Adipocyte (in vitro differentiated cells): ENCODE measurements at regions not wholly inside any gene's neighbourhood (a gene's known extent, or its start where the extent isn't known, plus 50 kb on each side); places are given as distances from the start of the nearest gene placed in this dataset.

Source experiments
- DNase-seq: peaks from one replicate; pipeline ENCODE4 v3.0.0-alpha.2; 2015; ENCODE audit warnings: low read depth
- H3K27me3 ChIP-seq: replicated peaks from 2 replicates; pipeline ENCODE4 v1.7.0; 2013; ENCODE audit warnings: mild to moderate bottlenecking, low read length, moderate library complexity; ENCODE audit not compliant: control insufficient read depth, insufficient read depth
- H3K36me3 ChIP-seq: 2 replicates; pipeline ENCODE4 v1.7.0; 2013; ENCODE audit warnings: low read length, mild to moderate bottlenecking, moderate library complexity; ENCODE audit not compliant: control insufficient read depth, insufficient read depth, severe bottlenecking
- H3K4me1 ChIP-seq: 2 replicates; pipeline ENCODE4 v1.7.0; 2013; ENCODE audit warnings: mild to moderate bottlenecking, low read length, moderate library complexity; ENCODE audit not compliant: control insufficient read depth, insufficient read depth
- H3K4me3 ChIP-seq: 2 replicates; pipeline ENCODE4 v1.7.0; 2013; ENCODE audit warnings: mild to moderate bottlenecking, low read length, moderate library complexity
- H3K9ac ChIP-seq: 2 replicates; pipeline ENCODE4 v1.7.0; 2013; ENCODE audit warnings: mild to moderate bottlenecking, low read length, moderate library complexity
- H3K9me3 ChIP-seq: 2 replicates; pipeline ENCODE4 v1.7.0; 2013; ENCODE audit warnings: mild to moderate bottlenecking, low read length, moderate library complexity; ENCODE audit not compliant: control insufficient read depth

GRCh38 chr4:20353646-20354045 lies 101.9 kb downstream of the SLIT2 start:
- no peaks in the 10 kb centered on the region for H3K9me3 ChIP-seq
- no peaks in the 10 kb centered on the region for H3K4me1 ChIP-seq
- H3K27me3 ChIP-seq, result no peaks in the 10 kb centered on the region
- DNase-seq, result peak; percentile 28
- H3K36me3 ChIP-seq, result no peaks in the 10 kb centered on the region
- no peak overlapping the region for H3K4me3 ChIP-seq
- H3K9ac ChIP-seq, result no peak overlapping the region

GRCh38 chr4:20354120-20354519 lies 102.4 kb downstream of the SLIT2 start:
- Histone ChIP-seq H3K36me3 (no peaks in the 10 kb centered on the region), H3K9ac (no peak overlapping the region), H3K4me3 (no peak overlapping the region), H3K4me1 (no peaks in the 10 kb centered on the region), H3K27me3 (no peaks in the 10 kb centered on the region), H3K9me3 (no peaks in the 10 kb centered on the region)
- DNase-seq, result no peak

GRCh38 chr4:20356565-20356964 lies 104.9 kb downstream of the SLIT2 start:
- Histone ChIP-seq H3K4me1 (no peaks in the 10 kb centered on the region), H3K36me3 (no peaks in the 10 kb centered on the region), H3K9me3 (no peaks in the 10 kb centered on the region), H3K9ac (no peak overlapping the region), H3K27me3 (no peaks in the 10 kb centered on the region), H3K4me3 (no peak overlapping the region)
- DNase-seq, result no peak

GRCh38 chr4:20358110-20358509 lies 106.4 kb downstream of the SLIT2 start:
- Histone ChIP-seq H3K4me1 (no peaks in the 10 kb centered on the region), H3K4me3 (no peak overlapping the region), H3K36me3 (no peaks in the 10 kb centered on the region), H3K27me3 (no peaks in the 10 kb centered on the region), H3K9me3 (no peaks in the 10 kb centered on the region), H3K9ac (no peak overlapping the region)
- no peak for DNase-seq

- no peaks in the 10 kb centered on the region for H3K9me3 ChIP-seq
- no peak overlapping the region for H3K4me3 ChIP-seq
- no peaks in the 10 kb centered on the region for H3K36me3 ChIP-seq
- DNase-seq, result no peak
- H3K4me1 ChIP-seq, result no peaks in the 10 kb centered on the region
- no peaks in the 10 kb centered on the region for H3K27me3 ChIP-seq
- no peak overlapping the region for H3K9ac ChIP-seq
Observed at GRCh38 chr4:20359692-20360091, 108.0 kb downstream of the SLIT2 start.

GRCh38 chr4:20362148-20362547 lies 110.4 kb downstream of the SLIT2 start:
- no peaks in the 10 kb centered on the region for H3K36me3 ChIP-seq
- no peaks in the 10 kb centered on the region for H3K9me3 ChIP-seq
- no peaks in the 10 kb centered on the region for H3K27me3 ChIP-seq
- no peak for DNase-seq
- peaks cover 2% of the 10 kb centered on the region for H3K4me1 ChIP-seq
- H3K4me3 ChIP-seq, result no peak overlapping the region
- H3K9ac ChIP-seq, result no peak overlapping the region

GRCh38 chr4:20364969-20365368 lies 113.3 kb downstream of the SLIT2 start:
- H3K9me3 ChIP-seq, result no peaks in the 10 kb centered on the region
- H3K4me1 ChIP-seq, result peaks cover 16% of the 10 kb centered on the region
- H3K27me3 ChIP-seq, result no peaks in the 10 kb centered on the region
- no peak overlapping the region for H3K9ac ChIP-seq
- no peaks in the 10 kb centered on the region for H3K36me3 ChIP-seq
- H3K4me3 ChIP-seq, result no peak overlapping the region
- DNase-seq, result no peak

- Histone ChIP-seq H3K36me3 (no peaks in the 10 kb centered on the region), H3K9me3 (no peaks in the 10 kb centered on the region), H3K4me1 (peaks cover 16% of the 10 kb centered on the region), H3K4me3 (no peak overlapping the region), H3K9ac (no peak overlapping the region), H3K27me3 (no peaks in the 10 kb centered on the region)
- peak; percentile 30 for DNase-seq
Observed at GRCh38 chr4:20367446-20367845, 115.7 kb downstream of the SLIT2 start.

GRCh38 chr4:20368926-20369325 lies 117.2 kb downstream of the SLIT2 start:
- no peaks in the 10 kb centered on the region for H3K36me3 ChIP-seq
- H3K9ac ChIP-seq, result no peak overlapping the region
- no peaks in the 10 kb centered on the region for H3K27me3 ChIP-seq
- DNase-seq, result peak; percentile 79
- peak overlapping the region; percentile 36 for H3K4me3 ChIP-seq
- H3K9me3 ChIP-seq, result no peaks in the 10 kb centered on the region
- peaks cover 16% of the 10 kb centered on the region for H3K4me1 ChIP-seq

- Histone ChIP-seq H3K9ac (no peak overlapping the region), H3K4me1 (peaks cover 19% of the 10 kb centered on the region), H3K4me3 (no peak overlapping the region), H3K9me3 (no peaks in the 10 kb centered on the region), H3K36me3 (no peaks in the 10 kb centered on the region), H3K27me3 (no peaks in the 10 kb centered on the region)
- DNase-seq, result peak; percentile 81
Observed at GRCh38 chr4:20370274-20370673, 118.6 kb downstream of the SLIT2 start.

GRCh38 chr4:20376070-20376469 lies 124.4 kb downstream of the SLIT2 start:
- Histone ChIP-seq H3K27me3 (no peaks in the 10 kb centered on the region), H3K4me3 (no peak overlapping the region), H3K9me3 (no peaks in the 10 kb centered on the region), H3K4me1 (peaks cover 3% of the 10 kb centered on the region), H3K9ac (no peak overlapping the region), H3K36me3 (no peaks in the 10 kb centered on the region)
- no peak for DNase-seq

GRCh38 chr4:20378181-20378580 lies 126.5 kb downstream of the SLIT2 start:
- peaks cover 3% of the 10 kb centered on the region for H3K4me1 ChIP-seq
- no peaks in the 10 kb centered on the region for H3K27me3 ChIP-seq
- no peak overlapping the region for H3K9ac ChIP-seq
- no peaks in the 10 kb centered on the region for H3K9me3 ChIP-seq
- no peaks in the 10 kb centered on the region for H3K36me3 ChIP-seq
- no peak for DNase-seq
- H3K4me3 ChIP-seq, result no peak overlapping the region
